ENCODE measurements at regions not wholly inside any gene's neighbourhood (a gene's known extent, or its start where the extent isn't known, plus 50 kb on each side); places are given as distances from the start of the nearest gene placed in this dataset.

- WGBS = 79% methylated on average over 2 of the region's 2 CpGs
- DNase-seq (no peak), ATAC-seq (no peak)
- Histone ChIP-seq H3K4me3 (ENCODE audit: low read length) (no peak overlapping the region), H3K4me1 (ENCODE audit: control insufficient read depth, insufficient read depth, low read length) (no peaks in the 10 kb centered on the region), H3K27ac (ENCODE audit: low read length) (no peak overlapping the region), H3K27me3 (ENCODE audit: control insufficient read depth, insufficient read depth) (no peaks in the 10 kb centered on the region), H3K9me3 (ENCODE audit: control insufficient read depth, low read length) (no peaks in the 10 kb centered on the region)
- intact Hi-C loops (cut with DNase I) = no loop called here
These were observed 342.0 kb downstream of the EN1 start for GRCh38 chr2:118505436-118505835.

- ATAC-seq = no peak
- Histone ChIP-seq H3K4me1 (ENCODE audit: control insufficient read depth, insufficient read depth, low read length) (no peaks in the 10 kb centered on the region), H3K9me3 (ENCODE audit: control insufficient read depth, low read length) (no peaks in the 10 kb centered on the region), H3K27ac (ENCODE audit: low read length) (no peak overlapping the region), H3K27me3 (ENCODE audit: control insufficient read depth, insufficient read depth) (no peaks in the 10 kb centered on the region), H3K4me3 (ENCODE audit: low read length) (no peak overlapping the region)
- intact Hi-C loops (cut with DNase I) = no loop called here
- 77% methylated on average over 2 of the region's 2 CpGs for WGBS
- DNase-seq = no peak
These were observed 345.3 kb downstream of the EN1 start for GRCh38 chr2:118502106-118502505.

- Histone ChIP-seq H3K9me3 (ENCODE audit: control insufficient read depth, low read length) (no peaks in the 10 kb centered on the region), H3K27ac (ENCODE audit: low read length) (no peak overlapping the region), H3K27me3 (ENCODE audit: control insufficient read depth, insufficient read depth) (no peaks in the 10 kb centered on the region), H3K4me3 (ENCODE audit: low read length) (no peak overlapping the region), H3K4me1 (ENCODE audit: control insufficient read depth, insufficient read depth, low read length) (no peaks in the 10 kb centered on the region)
- DNase-seq (no peak), ATAC-seq (no peak)
- intact Hi-C loops (cut with DNase I) = no loop called here
These were observed 348.5 kb downstream of the EN1 start for GRCh38 chr2:118498943-118499342.

- ATAC-seq (no peak), DNase-seq (no peak)
- Histone ChIP-seq H3K4me1 (ENCODE audit: control insufficient read depth, insufficient read depth, low read length) (no peaks in the 10 kb centered on the region), H3K9me3 (ENCODE audit: control insufficient read depth, low read length) (no peaks in the 10 kb centered on the region), H3K27ac (ENCODE audit: low read length) (no peak overlapping the region), H3K27me3 (ENCODE audit: control insufficient read depth, insufficient read depth) (no peaks in the 10 kb centered on the region), H3K4me3 (ENCODE audit: low read length) (no peak overlapping the region)
- intact Hi-C loops (cut with DNase I) = no loop called here
- 61% methylated on average over 7 of the region's 7 CpGs for WGBS
These were observed 350.4 kb downstream of the EN1 start for GRCh38 chr2:118496870-118497611.

GRCh38 chr2:118496467-118496866 is 351.0 kb downstream of the EN1 start:
- no peak overlapping the region for H3K27ac ChIP-seq (ENCODE audit: low read length)
- ATAC-seq (no peak), DNase-seq (no peak)
- WGBS = 90% methylated on average over 5 of the region's 5 CpGs
- no peaks in the 10 kb centered on the region for H3K9me3 ChIP-seq (ENCODE audit: control insufficient read depth, low read length)
- H3K27me3 ChIP-seq (ENCODE audit: control insufficient read depth, insufficient read depth) = no peaks in the 10 kb centered on the region
- no peaks in the 10 kb centered on the region for H3K4me1 ChIP-seq (ENCODE audit: control insufficient read depth, insufficient read depth, low read length)
- intact Hi-C loops (cut with DNase I) = no loop called here
- no peak overlapping the region for H3K4me3 ChIP-seq (ENCODE audit: low read length)

- intact Hi-C loops (cut with DNase I) = no loop called here
- H3K9me3 ChIP-seq (ENCODE audit: control insufficient read depth, low read length) = no peaks in the 10 kb centered on the region
- WGBS = 66% methylated on average over 4 of the region's 4 CpGs
- no peak overlapping the region for H3K27ac ChIP-seq (ENCODE audit: low read length)
- ATAC-seq (no peak), DNase-seq (no peak)
- H3K4me1 ChIP-seq (ENCODE audit: control insufficient read depth, insufficient read depth, low read length) = no peaks in the 10 kb centered on the region
- H3K4me3 ChIP-seq (ENCODE audit: low read length) = no peak overlapping the region
- H3K27me3 ChIP-seq (ENCODE audit: control insufficient read depth, insufficient read depth) = no peaks in the 10 kb centered on the region
These were observed 352.2 kb downstream of the EN1 start for GRCh38 chr2:118495290-118495689.

GRCh38 chr2:118493213-118493612 is 354.2 kb downstream of the EN1 start:
- Histone ChIP-seq H3K4me3 (ENCODE audit: low read length) (no peak overlapping the region), H3K27me3 (ENCODE audit: control insufficient read depth, insufficient read depth) (no peaks in the 10 kb centered on the region), H3K27ac (ENCODE audit: low read length) (no peak overlapping the region), H3K4me1 (ENCODE audit: control insufficient read depth, insufficient read depth, low read length) (no peaks in the 10 kb centered on the region), H3K9me3 (ENCODE audit: control insufficient read depth, low read length) (no peaks in the 10 kb centered on the region)
- intact Hi-C loops (cut with DNase I) = no loop called here
- no peak for ATAC-seq
- 81% methylated on average over 7 of the region's 7 CpGs for WGBS
- DNase-seq = no peak

GRCh38 chr2:118492335-118492734 is 355.1 kb downstream of the EN1 start:
- Histone ChIP-seq H3K27me3 (ENCODE audit: control insufficient read depth, insufficient read depth) (no peaks in the 10 kb centered on the region), H3K27ac (ENCODE audit: low read length) (no peak overlapping the region), H3K9me3 (ENCODE audit: control insufficient read depth, low read length) (no peaks in the 10 kb centered on the region), H3K4me3 (ENCODE audit: low read length) (no peak overlapping the region), H3K4me1 (ENCODE audit: control insufficient read depth, insufficient read depth, low read length) (no peaks in the 10 kb centered on the region)
- intact Hi-C loops (cut with DNase I) = no loop called here
- DNase-seq = no peak
- no peak for ATAC-seq

GRCh38 chr2:118490330-118490729 is 357.1 kb downstream of the EN1 start:
- ATAC-seq = no peak
- 52% methylated on average over 4 of the region's 4 CpGs for WGBS
- Histone ChIP-seq H3K4me3 (ENCODE audit: low read length) (no peak overlapping the region), H3K27me3 (ENCODE audit: control insufficient read depth, insufficient read depth) (no peaks in the 10 kb centered on the region), H3K9me3 (ENCODE audit: control insufficient read depth, low read length) (no peaks in the 10 kb centered on the region), H3K27ac (ENCODE audit: low read length) (no peak overlapping the region), H3K4me1 (ENCODE audit: control insufficient read depth, insufficient read depth, low read length) (no peaks in the 10 kb centered on the region)
- intact Hi-C loops (cut with DNase I) = no loop called here
- DNase-seq = no peak

- no peak for DNase-seq
- H3K9me3 ChIP-seq (ENCODE audit: control insufficient read depth, low read length) = no peaks in the 10 kb centered on the region
These were observed 357.6 kb downstream of the EN1 start for GRCh38 chr2:118489712-118490299.

GRCh38 chr2:118481299-118481698 is 366.1 kb downstream of the EN1 start:
- H3K4me1 ChIP-seq (ENCODE audit: control insufficient read depth, insufficient read depth, low read length) = no peaks in the 10 kb centered on the region
- H3K4me3 ChIP-seq (ENCODE audit: low read length) = no peak overlapping the region
- no peak overlapping the region for H3K27ac ChIP-seq (ENCODE audit: low read length)
- no peaks in the 10 kb centered on the region for H3K27me3 ChIP-seq (ENCODE audit: control insufficient read depth, insufficient read depth)
- WGBS = 52% methylated on average over 1 of the region's 1 CpG
- DNase-seq (no peak), ATAC-seq (no peak)
- H3K9me3 ChIP-seq (ENCODE audit: control insufficient read depth, low read length) = no peaks in the 10 kb centered on the region
- intact Hi-C loops (cut with DNase I) = no loop called here

More at GRCh38 chr2:118489712-118490299, 357.6 kb downstream of the EN1 start:
- H3K27ac ChIP-seq (ENCODE audit: low read length) = no peak overlapping the region
- no peaks in the 10 kb centered on the region for H3K27me3 ChIP-seq (ENCODE audit: control insufficient read depth, insufficient read depth)
- no peaks in the 10 kb centered on the region for H3K4me1 ChIP-seq (ENCODE audit: control insufficient read depth, insufficient read depth, low read length)
- 70% methylated on average over 6 of the region's 6 CpGs for WGBS
- intact Hi-C loops (cut with DNase I) = no loop called here
- no peak overlapping the region for H3K4me3 ChIP-seq (ENCODE audit: low read length)
- ATAC-seq = no peak

GRCh38 chr2:118479020-118479419 is 368.4 kb downstream of the EN1 start:
- Histone ChIP-seq H3K27me3 (ENCODE audit: control insufficient read depth, insufficient read depth) (no peaks in the 10 kb centered on the region), H3K4me3 (ENCODE audit: low read length) (no peak overlapping the region), H3K27ac (ENCODE audit: low read length) (no peak overlapping the region), H3K4me1 (ENCODE audit: control insufficient read depth, insufficient read depth, low read length) (no peaks in the 10 kb centered on the region), H3K9me3 (ENCODE audit: control insufficient read depth, low read length) (no peaks in the 10 kb centered on the region)
- ATAC-seq = no peak
- peak in 1 of 3 donors; percentile 52 for DNase-seq
- intact Hi-C loops (cut with DNase I) = no loop called here
- 80% methylated on average over 5 of the region's 5 CpGs for WGBS

Measured in right cardiac atrium (tissue), 5 donors.